ENCODE measurements at regions not wholly inside any gene's neighbourhood (a gene's known extent, or its start where the extent isn't known, plus 50 kb on each side); places are given as distances from the start of the nearest gene placed in this dataset.

DNA sequence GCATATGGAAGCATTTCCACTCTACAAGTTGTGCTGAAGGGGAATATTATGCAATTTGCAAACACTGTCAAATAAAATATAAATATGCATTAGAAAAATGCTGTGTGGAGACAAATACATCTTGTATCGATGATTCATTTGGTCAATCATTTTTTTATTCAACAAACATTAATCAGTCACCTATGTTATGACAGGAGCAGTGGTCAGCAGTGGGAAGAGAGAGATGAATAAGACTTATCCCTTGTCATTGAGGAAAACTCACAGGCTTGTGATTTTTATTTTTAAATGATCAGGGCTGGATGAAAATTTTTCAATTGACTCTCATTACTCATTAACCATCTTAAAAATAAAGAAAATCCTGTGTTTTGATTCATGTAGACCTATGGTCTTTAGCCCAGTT lies 574.1 kb downstream of the ACTL7B start:
- no peaks in the 10 kb centered on the region for H3K9me3 ChIP-seq
- H3K4me1 ChIP-seq: no peaks in the 10 kb centered on the region
- 53% methylated on average over 1 of the region's 1 CpG for WGBS (ENCODE audit: insufficient coverage, low coverage, low lambda C conversion rate, missing lambda C conversion rate)
- TF ChIP-seq, protein P1, sequence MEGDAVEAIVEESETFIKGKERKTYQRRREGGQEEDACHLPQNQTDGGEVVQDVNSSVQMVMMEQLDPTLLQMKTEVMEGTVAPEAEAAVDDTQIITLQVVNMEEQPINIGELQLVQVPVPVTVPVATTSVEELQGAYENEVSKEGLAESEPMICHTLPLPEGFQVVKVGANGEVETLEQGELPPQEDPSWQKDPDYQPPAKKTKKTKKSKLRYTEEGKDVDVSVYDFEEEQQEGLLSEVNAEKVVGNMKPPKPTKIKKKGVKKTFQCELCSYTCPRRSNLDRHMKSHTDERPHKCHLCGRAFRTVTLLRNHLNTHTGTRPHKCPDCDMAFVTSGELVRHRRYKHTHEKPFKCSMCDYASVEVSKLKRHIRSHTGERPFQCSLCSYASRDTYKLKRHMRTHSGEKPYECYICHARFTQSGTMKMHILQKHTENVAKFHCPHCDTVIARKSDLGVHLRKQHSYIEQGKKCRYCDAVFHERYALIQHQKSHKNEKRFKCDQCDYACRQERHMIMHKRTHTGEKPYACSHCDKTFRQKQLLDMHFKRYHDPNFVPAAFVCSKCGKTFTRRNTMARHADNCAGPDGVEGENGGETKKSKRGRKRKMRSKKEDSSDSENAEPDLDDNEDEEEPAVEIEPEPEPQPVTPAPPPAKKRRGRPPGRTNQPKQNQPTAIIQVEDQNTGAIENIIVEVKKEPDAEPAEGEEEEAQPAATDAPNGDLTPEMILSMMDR (IDR thresholded peaks at IDR 0.05): no peak
- no peak for TF ChIP-seq POLR2A (IDR thresholded peaks at IDR 0.05)
- H3K4me3 ChIP-seq: no peak overlapping the region
- intact Hi-C loops (cut with DNase I): no loop called here
- no peaks in the 10 kb centered on the region for H3K27me3 ChIP-seq
- no peak overlapping the region for H3K27ac ChIP-seq
- H3K36me3 ChIP-seq: no peaks in the 10 kb centered on the region
- ATAC-seq (no peak), DNase-seq (no peak)

DNA sequence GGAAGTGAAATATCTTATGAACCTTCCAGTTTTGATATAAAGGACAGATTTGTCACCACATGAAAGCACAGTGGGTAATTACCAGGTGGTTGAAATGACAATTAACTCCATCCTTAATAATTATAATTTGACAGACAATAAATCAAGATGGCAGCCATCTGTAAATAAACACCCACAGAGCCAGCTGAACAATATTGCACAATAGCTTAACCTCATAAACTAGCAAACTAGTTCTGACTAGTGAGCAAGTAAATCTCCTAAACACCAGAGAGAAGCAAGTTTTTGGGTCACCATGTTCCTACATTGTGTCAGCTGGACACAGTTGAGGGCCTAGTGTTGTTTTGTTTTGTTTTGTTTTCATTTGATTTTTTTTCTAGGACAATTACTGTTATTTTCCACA lies 577.4 kb downstream of the ACTL7B start:
- Histone ChIP-seq H3K9me3 (no peaks in the 10 kb centered on the region), H3K36me3 (no peaks in the 10 kb centered on the region), H3K27me3 (no peaks in the 10 kb centered on the region), H3K27ac (no peak overlapping the region), H3K4me1 (no peaks in the 10 kb centered on the region), H3K4me3 (no peak overlapping the region)
- no peak for TF ChIP-seq POLR2A (IDR thresholded peaks at IDR 0.05)
- TF ChIP-seq, protein P1 (IDR thresholded peaks at IDR 0.05): no peak
- DNase-seq (no peak), ATAC-seq (no peak)
- intact Hi-C loops (cut with DNase I): loop anchor here (10.0 kb wide), 1 partner anchor 794 kb away; the partner anchor contains the start of gene KLF4 (in 2 of the 2)

DNA sequence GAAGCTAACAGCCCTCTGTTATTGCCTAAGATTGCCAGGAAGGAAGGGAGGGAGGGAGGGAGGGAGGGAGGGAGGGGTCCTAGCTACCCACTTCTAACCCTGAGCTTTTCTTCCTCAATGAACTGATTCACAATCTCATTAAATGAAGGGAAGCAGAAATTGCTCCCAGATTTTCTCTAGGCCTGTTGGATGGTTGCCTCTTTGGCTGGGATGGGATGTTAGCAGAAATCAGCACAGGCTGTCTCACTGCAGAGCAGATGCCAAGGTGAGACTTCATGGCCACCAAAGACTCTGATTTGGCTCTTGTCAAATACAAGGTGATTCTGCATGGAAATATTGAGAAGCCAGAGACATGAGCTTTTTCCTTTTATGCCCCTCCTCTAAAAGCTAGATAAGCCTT lies 578.6 kb downstream of the ACTL7B start:
- H3K27me3 ChIP-seq: no peaks in the 10 kb centered on the region
- DNase-seq (no peak), ATAC-seq (no peak)
- no peak overlapping the region for H3K4me3 ChIP-seq
- no peak overlapping the region for H3K27ac ChIP-seq
- H3K4me1 ChIP-seq: no peaks in the 10 kb centered on the region
- intact Hi-C loops (cut with DNase I): loop anchor here (10.0 kb wide), 1 partner anchor 792 kb away; the partner anchor contains the start of gene KLF4 (in 2 of the 2)
- H3K36me3 ChIP-seq: no peaks in the 10 kb centered on the region
- TF ChIP-seq, protein P1 (IDR thresholded peaks at IDR 0.05): no peak
- no peak for TF ChIP-seq POLR2A (IDR thresholded peaks at IDR 0.05)
- H3K9me3 ChIP-seq: no peaks in the 10 kb centered on the region

DNA sequence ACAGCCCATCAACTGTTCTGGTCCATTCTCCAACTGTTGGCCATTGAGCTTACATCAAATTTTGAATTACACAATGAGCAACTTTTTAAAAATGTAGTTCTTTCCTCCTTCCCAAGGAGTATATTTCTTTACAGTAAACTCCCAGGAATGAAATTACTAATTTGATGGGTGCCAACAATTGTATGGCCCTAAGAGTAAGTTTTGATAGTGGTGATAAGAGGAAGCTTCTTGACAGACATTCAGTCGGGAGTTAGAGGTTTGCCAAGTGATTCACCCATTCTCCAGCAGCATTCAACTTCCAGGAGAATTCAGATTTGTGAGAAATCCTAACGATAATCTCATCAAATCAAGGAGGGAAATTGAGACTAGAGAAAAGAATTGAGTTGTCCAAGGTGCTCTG lies 579.9 kb downstream of the ACTL7B start:
- H3K27ac ChIP-seq: no peak overlapping the region
- H3K36me3 ChIP-seq: no peaks in the 10 kb centered on the region
- H3K27me3 ChIP-seq: no peaks in the 10 kb centered on the region
- no peaks in the 10 kb centered on the region for H3K9me3 ChIP-seq
- intact Hi-C loops (cut with DNase I): loop anchor here (10.0 kb wide), 1 partner anchor 791 kb away; the partner anchor contains the start of gene KLF4 (in 2 of the 2)
- H3K4me3 ChIP-seq: no peak overlapping the region
- 71% methylated on average over 2 of the region's 2 CpGs for WGBS (ENCODE audit: insufficient coverage, low coverage, low lambda C conversion rate, missing lambda C conversion rate)
- DNase-seq (no peak), ATAC-seq (no peak)
- TF ChIP-seq POLR2A (IDR thresholded peaks at IDR 0.05): no peak
- TF ChIP-seq, protein P1 (IDR thresholded peaks at IDR 0.05): no peak
- H3K4me1 ChIP-seq: peaks cover 0 to 5% (median 3%) of the 10 kb centered on the region in 4 donors

DNA sequence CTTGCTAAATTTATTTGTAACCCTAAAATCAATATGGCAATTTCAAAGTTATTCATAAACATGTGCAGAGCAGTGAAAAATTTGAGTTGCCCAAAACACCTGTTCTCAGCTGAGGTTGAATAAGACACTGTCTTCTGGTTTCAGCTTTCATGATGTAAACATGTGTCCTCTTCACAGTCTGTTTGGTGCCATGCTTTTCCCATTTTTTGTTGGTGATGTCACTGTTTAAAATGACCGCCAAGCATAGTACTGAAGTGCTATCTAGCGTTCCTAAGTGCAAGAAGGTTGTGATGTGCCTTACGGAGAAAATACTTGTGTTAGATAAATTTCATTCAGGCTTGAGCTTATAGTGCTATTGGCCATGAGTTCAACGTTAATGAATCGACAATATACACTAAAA lies 580.8 kb downstream of the ACTL7B start:
- TF ChIP-seq, protein P1 (IDR thresholded peaks at IDR 0.05): no peak
- TF ChIP-seq POLR2A (IDR thresholded peaks at IDR 0.05): no peak
- no peak for ATAC-seq
- H3K9me3 ChIP-seq: no peaks in the 10 kb centered on the region
- H3K27ac ChIP-seq: no peak overlapping the region
- intact Hi-C loops (cut with DNase I): loop anchor here (10.0 kb wide), 1 partner anchor 790 kb away; the partner anchor contains the start of gene KLF4 (in 2 of the 2)
- H3K36me3 ChIP-seq: no peaks in the 10 kb centered on the region
- DNase-seq: no peak
- H3K4me1 ChIP-seq: peaks cover 0 to 5% (median 3%) of the 10 kb centered on the region in 4 donors
- 71% methylated on average over 5 of the region's 5 CpGs for WGBS (ENCODE audit: insufficient coverage, low coverage, low lambda C conversion rate, missing lambda C conversion rate)
- no peaks in the 10 kb centered on the region for H3K27me3 ChIP-seq
- no peak overlapping the region for H3K4me3 ChIP-seq

Data from right lobe of liver (tissue), 6 donors.